Cardiac muscle cell (in vitro differentiated cells and primary cell): ENCODE measurements at regions not wholly inside any gene's neighbourhood (a gene's known extent, or its start where the extent isn't known, plus 50 kb on each side); places are given as distances from the start of the nearest gene placed in this dataset.

ENCODE experiments used
- DNase-seq, 2 donors: peaks; one replicate each; pipeline versions ENCODE4 v3.0.0 to v3.0.0-alpha.2; 2010 to 2017; ENCODE audit warnings: low read depth in 1 of 2, low spot score in 1 of 2
- H3K27ac ChIP-seq: fragments of 200-600 bp; sonication (generic); 2 replicates; pipeline ENCODE4 v1.5.1; 2016
- H3K27me3 ChIP-seq: fragments of 200-600 bp; sonication (generic); 2 replicates; pipeline ENCODE4 v1.6.0; 2016; ENCODE audit warnings: control low read depth
- H3K36me3 ChIP-seq: fragments of 200-600 bp; sonication (generic); 2 replicates; pipeline ENCODE4 v1.5.1; 2016; ENCODE audit warnings: control low read depth
- H3K4me1 ChIP-seq: fragments of 200-600 bp; sonication (generic); 2 replicates; pipeline ENCODE4 v1.8.1; 2017; ENCODE audit warnings: low read depth, mild to moderate bottlenecking, mixed run types
- H3K4me3 ChIP-seq: fragments of 200-600 bp; sonication (generic); 2 replicates; pipeline ENCODE4 v1.5.1; 2016; ENCODE audit warnings: mild to moderate bottlenecking
- H3K9me3 ChIP-seq: fragments of 200-600 bp; sonication (generic); 2 replicates; pipeline ENCODE4 v1.5.1; 2017; ENCODE audit warnings: low read depth, mild to moderate bottlenecking, control low read depth
- CTCF ChIP-seq: IDR thresholded peaks from 2 replicates; pipeline ENCODE4 v1.5.1; 2012; ENCODE audit warnings: low read depth, mild to moderate bottlenecking, low read length

GRCh38 chrX:8232406-8232805, 61.3 kb upstream of the VCX2 start:
- no peak overlapping the region for H3K4me3 ChIP-seq

DNA sequence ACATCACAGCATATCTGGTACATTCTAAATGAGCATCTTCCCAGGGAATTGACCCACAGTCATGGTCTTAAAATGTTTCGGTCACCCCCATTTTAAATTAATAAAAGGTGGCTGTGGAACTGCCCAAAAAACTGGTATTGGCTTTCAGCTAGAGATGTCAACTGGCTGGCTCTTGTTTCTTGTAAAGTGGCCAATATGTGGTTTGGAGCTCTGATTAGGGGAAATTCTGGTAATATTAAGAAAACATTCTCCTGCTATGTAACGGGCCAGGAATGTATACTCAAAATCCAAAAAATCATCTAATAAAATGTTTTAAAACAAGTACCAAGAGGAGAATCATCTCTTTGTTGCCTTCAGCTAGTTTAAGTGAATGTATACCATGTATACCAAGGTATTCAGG, 62.0 kb upstream of the VCX2 start:
- no peak overlapping the region for H3K4me3 ChIP-seq
- TF ChIP-seq CTCF = no peak
- H3K4me1 ChIP-seq = no peaks in the 10 kb centered on the region
- no peaks in the 10 kb centered on the region for H3K9me3 ChIP-seq
- no peaks in the 10 kb centered on the region for H3K27me3 ChIP-seq
- H3K27ac ChIP-seq = no peak overlapping the region
- no peaks in the 10 kb centered on the region for H3K36me3 ChIP-seq
- DNase-seq = peak in 1 of 2 donors; percentile 12

More at GRCh38 chrX:8232406-8232805, 61.3 kb upstream of the VCX2 start:
- Histone ChIP-seq H3K27ac (no peak overlapping the region), H3K27me3 (no peaks in the 10 kb centered on the region), H3K9me3 (no peaks in the 10 kb centered on the region), H3K36me3 (no peaks in the 10 kb centered on the region), H3K4me1 (no peaks in the 10 kb centered on the region)
- TF ChIP-seq CTCF = no peak
- no peak for DNase-seq

DNA sequence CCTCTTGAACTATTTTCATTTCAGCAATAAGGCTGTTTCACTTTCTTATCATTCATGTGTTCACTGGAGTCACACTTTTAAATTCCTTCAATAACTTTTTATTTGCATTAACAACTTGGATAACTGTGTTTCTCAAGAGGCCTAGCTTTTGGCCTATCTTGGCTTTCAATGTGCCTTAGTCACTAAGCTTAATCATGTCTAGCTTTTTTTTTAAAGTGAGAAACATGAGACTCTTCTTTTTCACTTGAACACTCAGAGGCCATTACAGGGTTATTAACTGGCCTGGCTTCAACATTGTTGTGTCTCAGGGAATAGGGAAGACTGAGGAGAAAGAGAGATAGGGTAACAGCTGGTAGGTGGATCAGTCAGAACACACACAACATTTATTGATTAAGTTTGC, 64.0 kb upstream of the VCX2 start:
- Histone ChIP-seq H3K36me3 (no peaks in the 10 kb centered on the region), H3K27me3 (no peaks in the 10 kb centered on the region), H3K4me3 (no peak overlapping the region), H3K4me1 (no peaks in the 10 kb centered on the region), H3K27ac (no peak overlapping the region), H3K9me3 (no peaks in the 10 kb centered on the region)
- no peak for TF ChIP-seq CTCF
- DNase-seq = peak in 1 of 2 donors; percentile 19

- Histone ChIP-seq H3K27me3 (no peaks in the 10 kb centered on the region), H3K4me3 (no peak overlapping the region), H3K9me3 (no peaks in the 10 kb centered on the region), H3K4me1 (no peaks in the 10 kb centered on the region), H3K36me3 (no peaks in the 10 kb centered on the region), H3K27ac (no peak overlapping the region)
- no peak for TF ChIP-seq CTCF
- no peak for DNase-seq
Observed at GRCh38 chrX:8237718-8238117, 66.7 kb upstream of the VCX2 start.

DNA sequence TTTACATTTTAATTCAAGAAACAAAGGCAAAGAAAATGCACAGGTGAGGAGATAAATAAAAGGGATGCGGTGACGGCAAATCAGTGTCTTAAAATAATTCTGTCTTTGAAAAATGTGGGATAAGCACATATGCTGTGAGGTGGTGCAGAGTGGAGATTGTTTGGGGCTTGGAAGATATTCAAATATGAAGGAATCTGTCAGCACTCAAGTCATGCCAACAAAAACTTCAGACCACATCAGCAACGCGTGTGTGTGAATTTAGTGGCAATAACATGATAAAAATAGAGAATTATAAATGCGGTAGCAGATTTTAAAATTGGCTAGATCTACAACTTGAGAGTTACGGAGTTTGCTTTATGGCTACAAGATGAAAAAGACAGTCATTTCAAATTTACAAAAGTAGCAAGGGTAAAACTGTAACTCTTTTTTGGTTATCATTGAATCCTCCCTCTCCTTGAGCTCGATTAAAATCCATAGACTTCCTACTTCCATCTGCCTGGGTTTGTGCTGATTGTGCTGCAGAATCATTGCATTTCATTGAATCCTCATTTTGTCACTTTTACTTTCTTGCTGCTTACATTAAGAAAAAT, 71.5 kb upstream of the VCX2 start:
- no peak overlapping the region for H3K27ac ChIP-seq
- no peak for DNase-seq
- H3K27me3 ChIP-seq = no peaks in the 10 kb centered on the region
- no peaks in the 10 kb centered on the region for H3K4me1 ChIP-seq
- no peak for TF ChIP-seq CTCF
- no peak overlapping the region for H3K4me3 ChIP-seq
- no peaks in the 10 kb centered on the region for H3K36me3 ChIP-seq
- H3K9me3 ChIP-seq = no peaks in the 10 kb centered on the region
